Ovary (tissue), 3 donors: ENCODE measurements at regions not wholly inside any gene's neighbourhood (a gene's known extent, or its start where the extent isn't known, plus 50 kb on each side); places are given as distances from the start of the nearest gene placed in this dataset.

Source experiments
- CTCF ChIP-seq, 3 donors: fragments of 450-650 bp in 2 of 3; fragments of 200-600 bp in 1 of 3; IDR thresholded peaks; one replicate each; pipeline versions ENCODE4 v1.5.1 to v1.8.0; 2016 to 2022; ENCODE audit warnings: antibody characterized with exemption in 3 of 3, mild to moderate bottlenecking in 1 of 3
- POLR2A ChIP-seq: fragments of 450-650 bp; IDR thresholded peaks from one replicate; pipeline ENCODE4 v1.6.1; 2017; ENCODE audit warnings: antibody characterized with exemption, mild to moderate bottlenecking, moderate library complexity
- donor health status: DM: no; HTN: no; CAD: no.

GRCh38 chr6:92109256-92109655 is 1310.1 kb downstream of the EPHA7 start:
- TF ChIP-seq CTCF (IDR thresholded peaks at IDR 0.05) (no peak), POLR2A (no peak)
